A673 (cell line): ENCODE measurements at regions not wholly inside any gene's neighbourhood (a gene's known extent, or its start where the extent isn't known, plus 50 kb on each side); places are given as distances from the start of the nearest gene placed in this dataset.

Source experiments
- CTCF ChIP-seq: fragments of 300-800, 200-600 bp; sonication (generic); conservative IDR thresholded peaks from 2 replicates; pipeline ENCODE4 v1.5.1; 2017; ENCODE audit warnings: low read depth, mild to moderate bottlenecking, antibody characterized with exemption, low read length, moderate library complexity, mixed read lengths
- EZH2 ChIP-seq: fragments of 200-600 bp; sonication (generic); IDR thresholded peaks from 2 replicates; pipeline ENCODE4 v1.6.1; 2017; ENCODE audit warnings: borderline replicate concordance, low read depth, mild to moderate bottlenecking, mixed read lengths, antibody characterized with exemption, low read length; ENCODE audit not compliant: poor library complexity, severe bottlenecking

GRCh38 chr3:106570426-106570825 is 701.6 kb upstream of the CBLB start:
- no peak for TF ChIP-seq CTCF
- no peak for TF ChIP-seq EZH2
